IMR-90 (cell line): ENCODE measurements at regions not wholly inside any gene's neighbourhood (a gene's known extent, or its start where the extent isn't known, plus 50 kb on each side); places are given as distances from the start of the nearest gene placed in this dataset.

Source experiments
- ATAC-seq: fragments of 200-7000 bp; cut with Tn5 transposase; 2 replicates; pipeline ENCODE4 v1.9.1; 2020; ENCODE audit warnings: low read depth, mild to moderate bottlenecking, moderate library complexity
- BruUV-seq: library from RNA; stranded (reverse); fragments of 400-500 nt; replicated peaks from 2 replicates; lab custom pipeline; 2021; lab: Mats Ljungman, UMichigan
- CTCF ChIA-PET: fragments of 300-600 bp; formaldehyde crosslinking; extraction: SDS; loops from one replicate; lab custom pipeline; 2021; ENCODE audit warnings: antibody characterized with exemption; lab: Yijun Ruan, JAX
- POLR2A ChIA-PET: fragments of 300-600 bp; sonication (Branson Sonifier 250); formaldehyde crosslinking; loops from one replicate; lab custom pipeline; 2022; ENCODE audit warnings: antibody characterized with exemption; ENCODE audit not compliant: unreplicated experiment; lab: Charles Lee
- DNase-seq: peaks from one replicate; pipeline ENCODE4 v3.0.0; 2013
- H2AFZ ChIP-seq: replicated peaks from 2 replicates; pipeline ENCODE3; 2013; ENCODE audit warnings: low read length, mild to moderate bottlenecking; ENCODE audit not compliant: poor library complexity
- H2AK5ac ChIP-seq: 2 replicates; pipeline ENCODE4 v1.6.1; 2013; ENCODE audit warnings: low read depth, low read length, inconsistent platforms
- H2AK9ac ChIP-seq: replicated peaks from 2 replicates; pipeline ENCODE3; 2013; ENCODE audit warnings: mild to moderate bottlenecking, low read depth, low read length, moderate library complexity; ENCODE audit not compliant: poor library complexity
- H2BK120ac ChIP-seq: 2 replicates; pipeline ENCODE4 v1.6.1; 2013; ENCODE audit warnings: low read depth, low read length, inconsistent platforms
- H2BK15ac ChIP-seq: 3 replicates; pipeline ENCODE4 v1.6.1; 2013; ENCODE audit warnings: low read depth, low read length, inconsistent platforms
- H2BK20ac ChIP-seq: 2 replicates; pipeline ENCODE4 v1.6.1; 2013; ENCODE audit warnings: low read depth, mild to moderate bottlenecking, inconsistent platforms, low read length, moderate library complexity
- H2BK5ac ChIP-seq: 2 replicates; pipeline ENCODE4 v1.6.1; 2013; ENCODE audit warnings: mild to moderate bottlenecking, low read depth, low read length, inconsistent platforms; ENCODE audit not compliant: poor library complexity, severe bottlenecking
- H3K14ac ChIP-seq: replicated peaks from 2 replicates; pipeline ENCODE4 v1.6.1; 2013; ENCODE audit warnings: low read depth, low read length, inconsistent platforms
- H3K18ac ChIP-seq: 2 replicates; pipeline ENCODE4 v1.6.1; 2013; ENCODE audit warnings: low read depth, low read length, control low read depth
- H3K23ac ChIP-seq: 2 replicates; pipeline ENCODE4 v1.6.1; 2013; ENCODE audit warnings: low read depth, low read length, inconsistent platforms
- H3K27ac ChIP-seq: 2 replicates; pipeline ENCODE4 v1.5.1; 2013; ENCODE audit warnings: mild to moderate bottlenecking, control low read depth, low read length; ENCODE audit not compliant: insufficient read depth
- H3K27me3 ChIP-seq: 2 replicates; pipeline ENCODE4 v1.6.1; 2013; ENCODE audit warnings: low read length; ENCODE audit not compliant: control insufficient read depth, insufficient read depth
- H3K36me3 ChIP-seq: 2 replicates; pipeline ENCODE4 v1.6.1; 2013; ENCODE audit warnings: low read length, mixed read lengths; ENCODE audit not compliant: control insufficient read depth, insufficient read depth
- H3K4ac ChIP-seq: 2 replicates; pipeline ENCODE4 v1.6.1; 2013; ENCODE audit warnings: low read depth, low read length, inconsistent platforms
- H3K4me1 ChIP-seq: 2 replicates; pipeline ENCODE4 v1.6.1; 2013; ENCODE audit warnings: low read length, mixed read lengths; ENCODE audit not compliant: control insufficient read depth, insufficient read depth
- H3K4me2 ChIP-seq: 2 replicates; pipeline ENCODE4 v1.6.1; 2013; ENCODE audit warnings: low read depth, mild to moderate bottlenecking, control low read depth, low read length, moderate library complexity
- H3K4me3 ChIP-seq: 2 replicates; pipeline ENCODE4 v1.5.1; 2013; ENCODE audit warnings: low read depth, mild to moderate bottlenecking, control low read depth, low read length, moderate library complexity; ENCODE audit not compliant: insufficient read depth
- H3K56ac ChIP-seq: 2 replicates; pipeline ENCODE4 v1.6.1; 2013; ENCODE audit warnings: low read length, inconsistent platforms; ENCODE audit not compliant: insufficient read depth; ENCODE audit errors: extremely low read depth
- H3K79me1 ChIP-seq, 2 experiments: 2 replicates each; pipeline ENCODE4 v1.6.1; 2013; ENCODE audit warnings: low read length in 2 of 2, inconsistent platforms in 1 of 2, low read depth in 1 of 2
- H3K9ac ChIP-seq: 2 replicates; pipeline ENCODE4 v1.6.1; 2013; ENCODE audit warnings: low read depth, low read length, control low read depth
- H3K9me1 ChIP-seq: 2 replicates; pipeline ENCODE4 v1.6.1; 2013; ENCODE audit warnings: low read length, inconsistent platforms; ENCODE audit not compliant: insufficient read depth
- H3K9me3 ChIP-seq: 2 replicates; pipeline ENCODE4 v1.6.1; 2013; ENCODE audit warnings: low read length; ENCODE audit not compliant: control insufficient read depth, insufficient read depth
- H4K20me1 ChIP-seq: 2 replicates; pipeline ENCODE4 v1.6.1; 2013; ENCODE audit warnings: low read length, inconsistent platforms; ENCODE audit not compliant: insufficient read depth
- H4K5ac ChIP-seq: 2 replicates; pipeline ENCODE4 v1.6.1; 2013; ENCODE audit warnings: mild to moderate bottlenecking, low read depth, low read length, control low read depth
- H4K8ac ChIP-seq, 2 experiments: 2 replicates each; pipeline ENCODE4 v1.6.1; 2013; ENCODE audit warnings: low read depth in 2 of 2, low read length in 2 of 2, control low read depth in 1 of 2, inconsistent platforms in 1 of 2
- H4K91ac ChIP-seq: 2 replicates; pipeline ENCODE4 v1.6.1; 2013; ENCODE audit warnings: low read depth, low read length, inconsistent platforms; ENCODE audit not compliant: insufficient read depth
- BHLHE40 ChIP-seq: fragments of 150-350 bp; IDR thresholded peaks from 2 replicates; pipeline ENCODE4 v1.6.1; 2016; ENCODE audit warnings: mild to moderate bottlenecking, low read depth, low read length
- CEBPB ChIP-seq: IDR thresholded peaks from 2 replicates; pipeline ENCODE4 v1.6.1; 2012; ENCODE audit warnings: low read depth, low read length, improper control_type of control experiment
- CHD1 ChIP-seq: IDR thresholded peaks from 2 replicates; pipeline ENCODE4 v1.6.1; 2012; ENCODE audit warnings: low read depth, low read length, improper control_type of control experiment
- CTCF ChIP-seq: conservative IDR thresholded peaks from 2 replicates; pipeline ENCODE4 v1.5.1; 2012; ENCODE audit warnings: mild to moderate bottlenecking, low read depth, low read length, improper control_type of control experiment
- ELK1 ChIP-seq: fragments of 150-350 bp; IDR thresholded peaks from 2 replicates; pipeline ENCODE4 v1.6.1; 2016; ENCODE audit warnings: low read depth, mild to moderate bottlenecking, low read length, moderate library complexity, borderline replicate concordance
- FOS ChIP-seq: fragments of 150-350 bp; IDR thresholded peaks from 2 replicates; pipeline ENCODE4 v1.6.1; 2016; ENCODE audit warnings: low read depth, low read length
- MAFK ChIP-seq: IDR thresholded peaks from 2 replicates; pipeline ENCODE4 v1.6.1; 2012; ENCODE audit warnings: low read depth, low read length, improper control_type of control experiment
- MXI1 ChIP-seq: IDR thresholded peaks from 2 replicates; pipeline ENCODE4 v1.6.1; 2012; ENCODE audit warnings: low read depth, mild to moderate bottlenecking, low read length, moderate library complexity, borderline replicate concordance
- RAD21 ChIP-seq: IDR thresholded peaks from 2 replicates; pipeline ENCODE4 v1.6.1; 2012; ENCODE audit warnings: low read length, improper control_type of control experiment
- RCOR1 ChIP-seq: IDR thresholded peaks from 2 replicates; pipeline ENCODE4 v1.6.1; 2012; ENCODE audit warnings: mild to moderate bottlenecking, low read length, improper control_type of control experiment; ENCODE audit not compliant: insufficient replicate concordance
- RFX5 ChIP-seq: IDR thresholded peaks from 2 replicates; pipeline ENCODE4 v1.8.0; 2012; ENCODE audit warnings: low read depth, mild to moderate bottlenecking, low read length, moderate library complexity
- SMC3 ChIP-seq: fragments of 150-350 bp; IDR thresholded peaks from 2 replicates; pipeline ENCODE4 v1.6.1; 2016; ENCODE audit warnings: low read depth, mild to moderate bottlenecking, antibody characterized with exemption, low read length, moderate library complexity
- USF2 ChIP-seq: fragments of 150-350 bp; IDR thresholded peaks from 2 replicates; pipeline ENCODE4 v1.6.1; 2017; ENCODE audit warnings: mild to moderate bottlenecking, antibody characterized with exemption, low read length, low read depth
- dilution Hi-C: fragments of 300-500 bp; cut with HindIII; formaldehyde crosslinking; loops from one replicate; pipeline ENCODE4 v1.14.3; 2018; ENCODE audit warnings: low sequenced_read_pairs; ENCODE audit not compliant: unreplicated experiment
- in situ Hi-C: fragments of 300-500 bp; cut with MboI; formaldehyde crosslinking; loops from 3 replicates; pipeline ENCODE4 v1.14.3; 2019; ENCODE audit warnings: low sequenced_read_pairs, inconsistent platforms, mixed read lengths
- intact Hi-C: fragments of 100-400 bp; cut with micrococcal nuclease; formaldehyde crosslinking; loops from 2 replicates; pipeline ENCODE4 v1.10.0; 2022

GRCh38 chr5:125370461-125371205, 624.2 kb upstream of the ZNF608 start:
- no peak overlapping the region for H3K56ac ChIP-seq
- H3K27ac ChIP-seq: no peak overlapping the region
- H4K20me1 ChIP-seq: no peaks in the 10 kb centered on the region
- BruUV-seq: no TSS peak
- H3K9ac ChIP-seq: no peak overlapping the region
- DNase-seq (no peak), ATAC-seq (no peak)
- intact Hi-C loops: no loop called here
- no peak overlapping the region for H4K5ac ChIP-seq
- ChIA-PET POLR2A (interaction anchor here (0.6 kb wide), 2 partner anchors 9 to 35 kb away, joined by 5 to 14 read pairs; no protein-coding TSS in a partner anchor), CTCF (no interaction called here)
- H3K4ac ChIP-seq: no peak overlapping the region
- H2AK9ac ChIP-seq: no peak overlapping the region
- H3K36me3 ChIP-seq: no peaks in the 10 kb centered on the region
- no peak overlapping the region for H2BK5ac ChIP-seq
- H3K4me1 ChIP-seq: no peaks in the 10 kb centered on the region
- H2BK15ac ChIP-seq: no peak overlapping the region
- dilution Hi-C loops: no loop called here
- no peaks in the 10 kb centered on the region for H3K9me3 ChIP-seq
- no peak overlapping the region for H3K4me3 ChIP-seq
- H2AFZ ChIP-seq: no peak overlapping the region
- H2BK20ac ChIP-seq: no peak overlapping the region
- H3K79me1 ChIP-seq: no peaks in the 10 kb centered on the region
- H2BK120ac ChIP-seq: no peak overlapping the region
- no peak overlapping the region for H2AK5ac ChIP-seq
- H3K23ac ChIP-seq: no peak overlapping the region
- H3K18ac ChIP-seq: no peak overlapping the region
- H4K8ac ChIP-seq: no peak overlapping the region
- TF ChIP-seq CEBPB (no peak), FOS (no peak), ELK1 (no peak), SMC3 (no peak), MXI1 (no peak), MAFK (no peak), RFX5 (no peak), RCOR1 (no peak), BHLHE40 (no peak), USF2 (no peak), CTCF (no peak), RAD21 (no peak), CHD1 (no peak)
- in situ Hi-C loops: no loop called here
- H3K27me3 ChIP-seq: no peaks in the 10 kb centered on the region
- H4K91ac ChIP-seq: no peak overlapping the region
- no peaks in the 10 kb centered on the region for H3K9me1 ChIP-seq
- H3K4me2 ChIP-seq: no peak overlapping the region
- no peak overlapping the region for H3K14ac ChIP-seq
